ENCODE measurements at regions not wholly inside any gene's neighbourhood (a gene's known extent, or its start where the extent isn't known, plus 50 kb on each side); places are given as distances from the start of the nearest gene placed in this dataset.

DNA sequence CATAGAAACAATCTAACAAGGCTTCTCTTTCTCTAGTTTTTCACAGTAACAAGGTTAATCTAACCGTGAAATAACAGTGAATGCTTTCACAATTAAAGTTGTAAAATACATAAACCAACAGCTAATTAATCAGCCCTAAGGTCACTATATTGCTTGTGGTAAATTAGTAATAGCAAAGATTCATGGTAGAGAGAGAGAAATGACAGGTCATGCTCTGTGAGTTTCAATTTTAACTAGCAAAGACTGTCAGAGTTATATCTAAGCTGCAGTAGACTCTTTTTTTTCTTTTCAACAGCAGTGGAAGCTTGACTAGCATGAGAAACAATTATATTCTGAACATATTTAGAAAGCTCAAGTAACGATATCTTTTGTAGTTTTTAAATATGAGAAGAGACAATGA, 1068.0 kb downstream of the MAT2B start:
- TF ChIP-seq, protein P1, sequence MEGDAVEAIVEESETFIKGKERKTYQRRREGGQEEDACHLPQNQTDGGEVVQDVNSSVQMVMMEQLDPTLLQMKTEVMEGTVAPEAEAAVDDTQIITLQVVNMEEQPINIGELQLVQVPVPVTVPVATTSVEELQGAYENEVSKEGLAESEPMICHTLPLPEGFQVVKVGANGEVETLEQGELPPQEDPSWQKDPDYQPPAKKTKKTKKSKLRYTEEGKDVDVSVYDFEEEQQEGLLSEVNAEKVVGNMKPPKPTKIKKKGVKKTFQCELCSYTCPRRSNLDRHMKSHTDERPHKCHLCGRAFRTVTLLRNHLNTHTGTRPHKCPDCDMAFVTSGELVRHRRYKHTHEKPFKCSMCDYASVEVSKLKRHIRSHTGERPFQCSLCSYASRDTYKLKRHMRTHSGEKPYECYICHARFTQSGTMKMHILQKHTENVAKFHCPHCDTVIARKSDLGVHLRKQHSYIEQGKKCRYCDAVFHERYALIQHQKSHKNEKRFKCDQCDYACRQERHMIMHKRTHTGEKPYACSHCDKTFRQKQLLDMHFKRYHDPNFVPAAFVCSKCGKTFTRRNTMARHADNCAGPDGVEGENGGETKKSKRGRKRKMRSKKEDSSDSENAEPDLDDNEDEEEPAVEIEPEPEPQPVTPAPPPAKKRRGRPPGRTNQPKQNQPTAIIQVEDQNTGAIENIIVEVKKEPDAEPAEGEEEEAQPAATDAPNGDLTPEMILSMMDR (IDR thresholded peaks at IDR 0.05; ENCODE audit: low read depth, low read length), result no peak
- no peak for TF ChIP-seq POLR2A (IDR thresholded peaks at IDR 0.05; ENCODE audit: extremely low read depth, insufficient read length)
- TF ChIP-seq, protein P2, sequence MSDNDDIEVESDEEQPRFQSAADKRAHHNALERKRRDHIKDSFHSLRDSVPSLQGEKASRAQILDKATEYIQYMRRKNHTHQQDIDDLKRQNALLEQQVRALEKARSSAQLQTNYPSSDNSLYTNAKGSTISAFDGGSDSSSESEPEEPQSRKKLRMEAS (IDR thresholded peaks at IDR 0.05; ENCODE audit: low read depth, low read length), result no peak

Data from NB4 (cell line).